Lung (tissue), 11 donors: ENCODE measurements at regions not wholly inside any gene's neighbourhood (a gene's known extent, or its start where the extent isn't known, plus 50 kb on each side); places are given as distances from the start of the nearest gene placed in this dataset.

Experiments
- ATAC-seq: fragments of 200-7000 bp; cut with Tn5 transposase; one replicate; pipeline ENCODE4 v1.9.1; 2020; ENCODE audit warnings: moderate number of reproducible peaks; ENCODE audit not compliant: insufficient read depth, low FRiP score
- DNase-seq, 3 donors: peaks; one replicate each; pipeline ENCODE4 v3.0.0-alpha.2; 2013 to 2017
- H3K27ac ChIP-seq, 2 donors: one replicate each; pipeline ENCODE4 v1.5.1; 2013; ENCODE audit warnings: mild to moderate bottlenecking in 2 of 2, moderate library complexity in 2 of 2, control low read depth in 1 of 2, inconsistent platforms in 1 of 2, low read depth in 1 of 2, low read length in 1 of 2
- H3K27me3 ChIP-seq, 3 donors: one replicate each; pipeline ENCODE4 v1.5.1; 2013; ENCODE audit warnings: low read length in 2 of 3; ENCODE audit not compliant: control insufficient read depth in 3 of 3, insufficient read depth in 3 of 3
- H3K36me3 ChIP-seq, 4 donors: one replicate each; pipeline ENCODE4 v1.5.1; 2013; ENCODE audit warnings: low read length in 4 of 4, mild to moderate bottlenecking in 1 of 4, moderate library complexity in 1 of 4; ENCODE audit not compliant: control insufficient read depth in 4 of 4, insufficient read depth in 4 of 4
- H3K4me1 ChIP-seq, 5 donors: one replicate each; pipeline ENCODE4 v1.5.1; 2013; ENCODE audit warnings: low read length in 5 of 5, mild to moderate bottlenecking in 2 of 5, moderate library complexity in 1 of 5; ENCODE audit not compliant: control insufficient read depth in 5 of 5, insufficient read depth in 5 of 5
- H3K4me3 ChIP-seq: one replicate; pipeline ENCODE4 v1.5.1; 2013; ENCODE audit warnings: mild to moderate bottlenecking, control low read depth, moderate library complexity
- H3K9ac ChIP-seq, 2 donors: one replicate each; pipeline ENCODE4 v1.5.1; 2013; ENCODE audit warnings: low read length in 2 of 2, control low read depth in 1 of 2; ENCODE audit not compliant: insufficient read depth in 1 of 2
- H3K9me3 ChIP-seq, 4 donors: one replicate each; pipeline ENCODE4 v1.5.1; 2013; ENCODE audit warnings: low read length in 3 of 4, mild to moderate bottlenecking in 1 of 4, moderate library complexity in 1 of 4; ENCODE audit not compliant: control insufficient read depth in 4 of 4, insufficient read depth in 3 of 4
- WGBS, 2 donors: extraction: QIAGEN DNeasy Blood & Tissue Kit; methylation state at CpG; one replicate each; pipeline ENCODE4 v1.1.7; 2013; 5-methylcytosine and 5-hydroxymethylcytosine counted together
- TF ChIP-seq, protein P1 (sequence below): IDR thresholded peaks from 2 replicates; pipeline ENCODE4 v1.5.1; 2012; ENCODE audit warnings: mild to moderate bottlenecking; ENCODE audit errors: control extremely low read depth, extremely low read depth
- donor health status: control.
- donor health status: control.
- donor health status: Bipolar disorder and iron deficiency.
- donor health status: healthy.
- donor health status: DM: yes; HTN: yes; CAD: no.

GRCh38 chr18:61953641-61954040, 60.8 kb upstream of the RNF152 start:
- ATAC-seq (no peak), DNase-seq (no peak)
- Histone ChIP-seq H3K9me3 (peaks cover 0 to 3% (median 0%) of the 10 kb centered on the region in 4 donors), H3K4me3 (no peak overlapping the region), H3K4me1 (peaks cover 0 to 3% (median 0%) of the 10 kb centered on the region in 5 donors), H3K9ac (no peak overlapping the region), H3K27ac (no peak overlapping the region), H3K27me3 (no peaks in the 10 kb centered on the region), H3K36me3 (no peaks in the 10 kb centered on the region)
- TF ChIP-seq, protein P1, sequence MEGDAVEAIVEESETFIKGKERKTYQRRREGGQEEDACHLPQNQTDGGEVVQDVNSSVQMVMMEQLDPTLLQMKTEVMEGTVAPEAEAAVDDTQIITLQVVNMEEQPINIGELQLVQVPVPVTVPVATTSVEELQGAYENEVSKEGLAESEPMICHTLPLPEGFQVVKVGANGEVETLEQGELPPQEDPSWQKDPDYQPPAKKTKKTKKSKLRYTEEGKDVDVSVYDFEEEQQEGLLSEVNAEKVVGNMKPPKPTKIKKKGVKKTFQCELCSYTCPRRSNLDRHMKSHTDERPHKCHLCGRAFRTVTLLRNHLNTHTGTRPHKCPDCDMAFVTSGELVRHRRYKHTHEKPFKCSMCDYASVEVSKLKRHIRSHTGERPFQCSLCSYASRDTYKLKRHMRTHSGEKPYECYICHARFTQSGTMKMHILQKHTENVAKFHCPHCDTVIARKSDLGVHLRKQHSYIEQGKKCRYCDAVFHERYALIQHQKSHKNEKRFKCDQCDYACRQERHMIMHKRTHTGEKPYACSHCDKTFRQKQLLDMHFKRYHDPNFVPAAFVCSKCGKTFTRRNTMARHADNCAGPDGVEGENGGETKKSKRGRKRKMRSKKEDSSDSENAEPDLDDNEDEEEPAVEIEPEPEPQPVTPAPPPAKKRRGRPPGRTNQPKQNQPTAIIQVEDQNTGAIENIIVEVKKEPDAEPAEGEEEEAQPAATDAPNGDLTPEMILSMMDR, result no peak
- 83 to 89% methylated on average over 5 of the region's 5 CpGs for WGBS, 2 donors

DNA sequence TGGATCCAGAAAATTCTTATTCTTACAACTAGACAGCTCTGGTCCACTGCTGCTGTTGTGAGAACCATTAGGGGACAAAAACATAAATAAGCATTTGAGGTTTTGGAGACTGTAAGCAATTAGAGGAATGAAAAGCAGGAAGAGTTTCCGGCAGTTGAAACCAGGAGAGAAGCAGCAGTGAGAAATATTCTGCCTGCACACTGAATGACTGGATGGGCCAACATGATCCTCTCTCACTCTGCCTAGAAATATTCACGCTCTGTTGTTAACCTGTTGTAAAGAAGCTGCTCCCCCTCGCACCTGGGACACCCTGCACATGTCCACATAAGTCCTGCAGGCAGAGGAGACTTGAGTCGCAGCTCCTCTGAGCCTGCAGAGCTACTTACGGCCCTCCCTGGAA, 60.4 kb upstream of the RNF152 start:
- no peak overlapping the region for H3K27ac ChIP-seq
- WGBS, 2 donors, result 91 to 92% methylated on average over 5 of the region's 5 CpGs
- TF ChIP-seq, protein P1, result no peak
- H3K27me3 ChIP-seq, result no peaks in the 10 kb centered on the region
- ATAC-seq, result no peak
- H3K4me1 ChIP-seq, result peaks cover 0 to 8% (median 0%) of the 10 kb centered on the region in 5 donors
- H3K9me3 ChIP-seq, result peaks cover 0 to 3% (median 0%) of the 10 kb centered on the region in 4 donors
- no peak for DNase-seq
- no peaks in the 10 kb centered on the region for H3K36me3 ChIP-seq
- H3K4me3 ChIP-seq, result no peak overlapping the region
- H3K9ac ChIP-seq, result no peak overlapping the region

GRCh38 chr18:61951396-61951795, 58.6 kb upstream of the RNF152 start:
- WGBS, 2 donors, result 95 to 97% methylated on average over 6 of the region's 6 CpGs
- TF ChIP-seq, protein P1, result no peak
- H3K4me3 ChIP-seq, result no peak overlapping the region

GRCh38 chr18:61950371-61950770, 57.6 kb upstream of the RNF152 start:
- Histone ChIP-seq H3K4me3 (no peak overlapping the region), H3K27me3 (no peaks in the 10 kb centered on the region), H3K4me1 (peaks cover 0 to 15% (median 0%) of the 10 kb centered on the region in 5 donors), H3K9me3 (no peaks in the 10 kb centered on the region), H3K27ac (no peak overlapping the region), H3K36me3 (no peaks in the 10 kb centered on the region), H3K9ac (no peak overlapping the region)
- DNase-seq, result no peak
- no peak for ATAC-seq
- TF ChIP-seq, protein P1, result no peak
- 65 to 76% methylated on average over 3 of the region's 3 CpGs for whole genome bisulfite sequencing, 2 donors

More at GRCh38 chr18:61951396-61951795, 58.6 kb upstream of the RNF152 start:
- Histone ChIP-seq H3K27ac (no peak overlapping the region), H3K9ac (no peak overlapping the region), H3K36me3 (no peaks in the 10 kb centered on the region), H3K9me3 (no peaks in the 10 kb centered on the region), H3K4me1 (peaks cover 0 to 15% (median 0%) of the 10 kb centered on the region in 5 donors), H3K27me3 (no peaks in the 10 kb centered on the region)
- no peak for DNase-seq
- no peak for ATAC-seq
